Right lobe of liver (tissue), 4 donors: ENCODE measurements at regions not wholly inside any gene's neighbourhood (a gene's known extent, or its start where the extent isn't known, plus 50 kb on each side); places are given as distances from the start of the nearest gene placed in this dataset.

Experiments
- CTCF ChIP-seq, 4 donors: fragments of 200-600 bp in 3 of 4; fragments of 450-650 bp in 1 of 4; IDR thresholded peaks; one replicate each; pipeline versions ENCODE4 v1.5.1 to v1.8.0; 2016 to 2022; ENCODE audit warnings: antibody characterized with exemption in 4 of 4, mild to moderate bottlenecking in 2 of 4
- POLR2A ChIP-seq: fragments of 450-650 bp; IDR thresholded peaks from one replicate; pipeline ENCODE4 v1.6.1; 2017; ENCODE audit warnings: antibody characterized with exemption, mild to moderate bottlenecking
- donor health status: DM: no; HTN: no; CAD: no.
- donor health status: DM: no; HTN: no; CAD: no.
- donor health status: DM: no; HTN: yes; CAD: no.

DNA sequence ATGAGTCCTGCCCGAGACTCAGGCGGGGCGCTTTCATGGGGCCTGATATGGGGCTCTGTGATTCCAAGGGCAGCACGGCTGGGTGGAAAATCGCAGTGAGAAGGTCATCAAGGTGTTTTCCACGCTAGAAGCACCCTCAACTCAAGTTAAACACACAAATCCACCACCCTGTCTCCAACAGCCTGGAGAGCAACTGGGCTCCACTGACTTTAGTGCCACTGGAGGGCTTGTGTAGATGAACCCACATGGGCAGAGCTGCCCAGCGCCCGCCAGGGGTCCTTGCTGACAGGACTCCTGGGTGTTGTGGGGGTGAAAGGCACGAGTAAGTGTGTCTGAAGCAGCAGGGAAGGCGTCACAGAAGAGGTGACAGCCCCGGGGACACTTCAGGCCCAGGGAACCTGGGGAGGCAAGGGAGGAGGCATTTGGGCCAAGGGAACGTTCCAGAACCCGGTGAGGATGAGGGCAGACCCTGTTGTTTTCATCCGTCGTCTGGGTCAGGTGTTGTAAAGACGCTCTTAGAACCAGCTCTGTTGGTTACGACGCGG is 51.8 kb upstream of the CTDP1 start:
- no peak for TF ChIP-seq CTCF (IDR thresholded peaks at IDR 0.05)
- no peak for TF ChIP-seq POLR2A
